Activated naive CD4-positive, alpha-beta T cell treated with anti-CD3 and anti-CD28 coated beads, Interleukin-2, amount 50 U/mL, for 16 hours (primary cell): ENCODE measurements at regions not wholly inside any gene's neighbourhood (a gene's known extent, or its start where the extent isn't known, plus 50 kb on each side); places are given as distances from the start of the nearest gene placed in this dataset.

Experiments used
- DNase-seq: peaks from one replicate; pipeline ENCODE4 v3.0.0-alpha.2; 2020

- DNase-seq: no peak
These were observed 92.3 kb upstream of the LRIG1 start for GRCh38 chr3:66592927-66593625.

GRCh38 chr3:66593978-66594377 is 93.2 kb upstream of the LRIG1 start:
- no peak for DNase-seq

DNA sequence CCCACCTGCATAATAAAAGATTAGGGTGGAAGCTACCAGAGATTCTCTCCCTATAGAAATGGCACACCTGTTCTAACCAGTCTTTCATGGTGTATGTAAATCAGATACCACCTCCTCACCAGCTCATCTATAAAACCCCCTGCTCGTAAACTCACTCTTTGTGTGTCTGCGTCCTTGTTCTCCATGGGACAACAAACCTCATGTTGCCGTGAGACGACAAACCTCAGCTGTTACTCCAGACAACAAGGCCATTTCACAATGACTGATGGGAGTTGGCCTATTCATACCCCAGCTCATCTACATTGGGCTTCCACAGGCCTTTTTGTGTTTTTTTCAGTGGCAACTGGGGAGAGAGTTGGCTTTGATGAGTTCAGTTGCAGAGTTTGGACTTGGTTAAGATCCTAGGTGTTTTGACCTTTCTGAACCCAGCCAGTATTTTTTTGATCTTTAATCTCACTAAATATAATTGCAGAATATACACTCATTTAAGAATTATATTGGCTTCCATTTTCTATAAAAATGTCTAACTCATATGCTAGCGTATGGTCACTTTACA is 96.6 kb upstream of the LRIG1 start:
- no peak for DNase-seq

GRCh38 chr3:66598168-66598567 is 97.3 kb upstream of the LRIG1 start:
- no peak for DNase-seq

- no peak for DNase-seq
These were observed 101.4 kb upstream of the LRIG1 start for GRCh38 chr3:66602237-66602636.

DNA sequence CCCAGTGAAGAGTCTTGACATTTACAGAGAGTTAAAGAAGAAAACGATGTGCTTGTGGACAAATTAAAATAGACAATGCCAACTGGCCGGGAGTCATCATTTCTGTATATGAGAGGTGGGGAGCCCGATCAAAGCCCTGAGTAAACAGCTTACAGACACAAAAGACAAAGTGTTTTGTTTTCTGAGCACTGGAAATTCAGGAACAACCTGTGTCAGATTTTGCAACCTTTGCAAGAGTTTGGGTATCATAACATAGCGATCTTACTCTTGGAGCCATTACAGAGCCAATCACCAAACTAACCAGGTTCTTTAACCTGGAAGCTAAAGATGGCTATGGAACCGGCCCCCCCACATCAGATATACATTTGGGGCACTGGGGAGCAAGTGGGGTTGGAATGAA is 101.9 kb upstream of the LRIG1 start:
- no peak for DNase-seq

- DNase-seq: no peak
These were observed 102.4 kb upstream of the LRIG1 start for GRCh38 chr3:66603151-66603611.

- no peak for DNase-seq
These were observed 103.7 kb upstream of the LRIG1 start for GRCh38 chr3:66604481-66604880.

DNA sequence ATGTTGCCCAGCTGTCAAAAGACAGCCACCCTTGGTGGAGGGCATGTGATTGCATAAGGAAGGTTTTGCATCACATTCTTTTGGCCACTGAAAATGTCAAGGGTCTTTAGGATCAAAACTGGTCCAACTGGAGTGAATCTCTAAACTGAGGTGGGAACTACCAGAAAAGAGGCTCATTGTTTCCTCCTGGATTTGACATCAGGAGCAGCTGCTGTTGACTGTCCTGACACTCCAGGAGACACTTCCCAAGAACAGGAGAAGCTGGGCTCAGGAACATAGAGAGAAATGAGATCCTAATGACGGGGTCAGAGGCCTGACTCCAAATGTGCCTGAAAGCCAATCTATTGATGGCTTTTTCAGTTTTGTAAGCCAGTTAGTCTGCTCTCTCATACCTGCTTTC is 105.3 kb upstream of the LRIG1 start:
- DNase-seq: no peak

- no peak for DNase-seq
These were observed 106.0 kb upstream of the LRIG1 start for GRCh38 chr3:66606868-66607267.

- no peak for DNase-seq
These were observed 109.1 kb upstream of the LRIG1 start for GRCh38 chr3:66609660-66610561.

DNA sequence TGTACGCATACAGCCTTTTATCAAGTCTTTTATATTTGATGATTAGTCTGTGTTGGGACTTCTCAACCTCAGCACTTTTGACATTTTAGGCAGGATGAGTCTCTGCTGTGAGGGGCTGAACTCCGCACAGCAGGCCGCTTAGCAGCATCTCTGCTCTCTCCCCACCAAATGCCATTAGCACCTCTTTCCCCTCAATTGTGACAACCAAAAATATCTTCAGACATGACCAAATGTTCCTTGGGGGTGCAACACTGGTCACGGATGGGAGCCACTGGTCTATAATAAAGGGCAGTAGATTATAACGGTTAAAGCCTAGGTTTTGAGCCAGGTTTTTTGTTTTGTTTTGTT is 109.7 kb upstream of the LRIG1 start:
- no peak for DNase-seq

- DNase-seq: no peak
These were observed 115.0 kb upstream of the LRIG1 start for GRCh38 chr3:66615643-66616301.

GRCh38 chr3:66617351-66617750 is 116.5 kb upstream of the LRIG1 start:
- DNase-seq: no peak

- DNase-seq: no peak
These were observed 117.2 kb upstream of the LRIG1 start for GRCh38 chr3:66618066-66618465.

DNA sequence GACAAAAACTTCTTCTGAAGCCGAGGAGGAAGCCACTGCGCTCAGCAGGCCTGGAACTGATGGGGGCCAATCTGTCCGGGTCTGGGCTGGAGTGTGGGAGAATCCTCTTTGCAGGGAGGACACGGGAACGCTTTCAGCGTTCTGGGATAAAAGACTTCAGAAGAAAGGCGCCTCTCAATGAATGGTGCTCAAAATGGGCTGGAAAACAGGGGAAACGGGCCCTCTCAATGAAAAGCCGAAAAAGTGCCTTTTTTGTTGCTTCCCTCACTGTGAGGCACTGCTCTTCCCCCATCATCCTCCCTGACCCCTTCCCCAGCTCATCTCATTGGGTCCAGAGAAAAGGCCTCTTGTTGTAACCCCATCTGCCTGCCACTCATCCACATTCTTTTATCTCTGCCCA is 119.5 kb upstream of the LRIG1 start:
- DNase-seq: no peak

DNA sequence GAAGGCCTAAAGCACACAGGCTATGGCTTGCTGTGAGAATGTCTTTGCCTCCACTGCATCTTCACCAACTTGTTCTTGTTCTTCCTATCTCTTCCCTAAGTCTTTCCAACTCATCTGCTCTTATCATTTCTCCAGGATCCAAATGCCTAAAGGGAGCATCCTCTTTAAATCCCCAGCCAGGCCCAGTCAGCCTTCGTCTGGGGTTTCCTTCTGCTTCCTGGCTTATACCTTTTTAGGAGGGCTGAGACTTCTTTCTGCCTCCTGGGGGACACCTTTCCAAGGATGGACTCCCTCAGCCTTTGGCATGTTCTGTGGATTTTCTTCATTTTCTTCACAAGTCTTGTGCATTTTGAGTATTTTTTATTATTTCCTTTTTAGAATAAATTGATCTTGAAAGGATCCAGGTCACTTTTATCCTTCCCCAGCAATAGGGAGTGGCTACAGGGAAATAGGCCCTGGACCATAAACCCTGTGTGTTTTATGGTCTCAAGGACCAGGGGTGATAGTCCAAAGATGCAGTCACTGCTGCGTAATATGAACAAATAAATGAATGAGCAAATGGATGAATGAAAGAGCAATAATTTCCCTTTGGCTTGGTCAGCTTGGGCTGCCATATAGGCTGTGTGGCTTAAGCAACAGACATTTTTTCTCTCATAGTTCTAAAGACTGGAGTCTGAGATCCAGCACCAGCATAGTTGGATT is 122.1 kb upstream of the LRIG1 start:
- no peak for DNase-seq

- DNase-seq: no peak
These were observed 124.8 kb upstream of the LRIG1 start for GRCh38 chr3:66625505-66626216.

GRCh38 chr3:66629150-66629981 is 128.5 kb upstream of the LRIG1 start:
- DNase-seq: no peak

DNA sequence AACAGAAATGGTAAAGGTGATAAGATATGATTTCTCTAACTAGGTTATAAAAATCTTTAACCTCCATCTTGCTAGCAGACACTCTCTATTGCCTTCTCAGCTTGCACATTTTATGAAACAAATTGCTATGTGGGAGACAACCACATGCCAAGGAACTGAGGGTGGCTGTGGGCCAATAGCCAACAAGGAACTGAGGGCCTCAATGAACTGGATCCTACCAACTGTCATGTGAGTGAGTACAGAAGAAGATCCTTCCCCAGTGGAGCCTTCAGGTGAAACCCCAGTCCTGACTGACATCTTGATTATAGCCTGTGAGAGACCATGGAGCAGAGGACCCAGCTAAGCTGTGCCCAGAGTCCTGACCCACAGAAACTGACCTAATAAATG is 129.2 kb upstream of the LRIG1 start:
- DNase-seq: no peak
